ENCODE measurements at regions not wholly inside any gene's neighbourhood (a gene's known extent, or its start where the extent isn't known, plus 50 kb on each side); places are given as distances from the start of the nearest gene placed in this dataset.
A peak's percentile ranks its signal among the peaks of the same experiment; 100 is the strongest.
"Not testable (repeated sequence)": the region's sequence is repeated elsewhere in the genome, so short reads cannot be mapped to it uniquely, and the experiment has no call there.

GRCh38 chr2:146970981-146971380 is 873.8 kb upstream of the ACVR2A start:
- not testable (repeated sequence) for DNase-seq (ENCODE audit: low spot score)

GRCh38 chr2:146969703-146970102 is 875.1 kb upstream of the ACVR2A start:
- DNase-seq (ENCODE audit: low spot score), result not testable (repeated sequence)

GRCh38 chr2:146964494-146964893 is 880.3 kb upstream of the ACVR2A start:
- DNase-seq (ENCODE audit: low spot score), result no peak

GRCh38 chr2:146954544-146954943 is 890.3 kb upstream of the ACVR2A start:
- no peak for DNase-seq (ENCODE audit: low spot score)

GRCh38 chr2:146952696-146953095 is 892.1 kb upstream of the ACVR2A start:
- no peak for DNase-seq (ENCODE audit: low spot score)

GRCh38 chr2:146950911-146951310 is 893.9 kb upstream of the ACVR2A start:
- DNase-seq (ENCODE audit: low spot score), result no peak

- DNase-seq (ENCODE audit: low spot score), result no peak
Observed at GRCh38 chr2:146950361-146950760, 894.5 kb upstream of the ACVR2A start.

- no peak for DNase-seq (ENCODE audit: low spot score)
Observed at GRCh38 chr2:146949400-146949799, 895.4 kb upstream of the ACVR2A start.

GRCh38 chr2:146944601-146945000 is 900.2 kb upstream of the ACVR2A start:
- no peak for DNase-seq (ENCODE audit: low spot score)

- DNase-seq (ENCODE audit: low spot score), result no peak
Observed at GRCh38 chr2:146939991-146940685, 904.7 kb upstream of the ACVR2A start.

GRCh38 chr2:146934921-146935320 is 909.9 kb upstream of the ACVR2A start:
- no peak for DNase-seq (ENCODE audit: low spot score)

- no peak for DNase-seq (ENCODE audit: low spot score)
Observed at GRCh38 chr2:146931109-146931508, 913.7 kb upstream of the ACVR2A start.

- peak; percentile 23 for DNase-seq (ENCODE audit: low spot score)
Observed at GRCh38 chr2:146927080-146927711, 917.6 kb upstream of the ACVR2A start.

GRCh38 chr2:146918280-146918679 is 926.5 kb upstream of the ACVR2A start:
- no peak for DNase-seq (ENCODE audit: low spot score)

- no peak for DNase-seq (ENCODE audit: low spot score)
Observed at GRCh38 chr2:146917431-146918042, 927.3 kb upstream of the ACVR2A start.

GRCh38 chr2:146916914-146917313 is 927.9 kb upstream of the ACVR2A start:
- DNase-seq (ENCODE audit: low spot score), result no peak

GRCh38 chr2:146913476-146913875 is 931.4 kb upstream of the ACVR2A start:
- no peak for DNase-seq (ENCODE audit: low spot score)

- no peak for DNase-seq (ENCODE audit: low spot score)
Observed at GRCh38 chr2:146912536-146912935, 932.3 kb upstream of the ACVR2A start.

GRCh38 chr2:146908776-146909175 is 936.1 kb upstream of the ACVR2A start:
- no peak for DNase-seq (ENCODE audit: low spot score)

- DNase-seq (ENCODE audit: low spot score), result no peak
Observed at GRCh38 chr2:146898083-146898482, 946.7 kb upstream of the ACVR2A start.

GRCh38 chr2:146894514-146894913 is 950.3 kb upstream of the ACVR2A start:
- DNase-seq (ENCODE audit: low spot score), result no peak

- DNase-seq (ENCODE audit: low spot score), result no peak
Observed at GRCh38 chr2:146893500-146894041, 951.3 kb upstream of the ACVR2A start.

GRCh38 chr2:146890491-146890890 is 954.3 kb upstream of the ACVR2A start:
- DNase-seq (ENCODE audit: low spot score), result no peak

All from SW480 (cell line).